Tibial artery (tissue), 4 donors: ENCODE measurements at regions not wholly inside any gene's neighbourhood (a gene's known extent, or its start where the extent isn't known, plus 50 kb on each side); places are given as distances from the start of the nearest gene placed in this dataset.

Experiments
- DNase-seq, 2 donors: peaks; one replicate each; pipeline ENCODE4 v3.0.0-alpha.2; 2019
- H3K27ac ChIP-seq, 2 donors: fragments of 200-600 bp; sonication (generic) in 1 of 2; 1 replicate in 1 of 2; 2 replicates in 1 of 2; pipeline ENCODE4 v1.5.1; 2018 to 2019; ENCODE audit warnings: mild to moderate bottlenecking in 1 of 2
- H3K27me3 ChIP-seq, 2 donors: fragments of 200-600 bp; sonication (generic) in 1 of 2; one replicate each; pipeline versions ENCODE4 v1.5.1 to v1.6.0; 2016 to 2019
- H3K36me3 ChIP-seq, 3 donors: fragments of 200-600 bp; sonication (generic) in 2 of 3; one replicate each; pipeline ENCODE4 v1.5.1; 2016 to 2019; ENCODE audit warnings: mild to moderate bottlenecking in 2 of 3
- H3K4me1 ChIP-seq, 4 donors: fragments of 200-600 bp; sonication (generic) in 2 of 4; 1 replicate in 3 of 4; 2 replicates in 1 of 4; pipeline ENCODE4 v1.5.1; 2016 to 2019
- H3K4me3 ChIP-seq, 2 donors: fragments of 200-600 bp; sonication (generic) in 1 of 2; 1 replicate in 1 of 2; 2 replicates in 1 of 2; pipeline ENCODE4 v1.5.1; 2018 to 2019; ENCODE audit warnings: mild to moderate bottlenecking in 2 of 2
- H3K9me3 ChIP-seq, 3 donors: fragments of 200-600 bp; sonication (generic) in 1 of 3; one replicate each; pipeline ENCODE4 v1.5.1; 2016 to 2019
- intact Hi-C: fragments of 100-400 bp; cut with DNase I; formaldehyde crosslinking; loops from one replicate; pipeline ENCODE4 v1.15.0; 2023; ENCODE audit warnings: low total_unique reads
- TF ChIP-seq, protein P1 (sequence below), 2 experiments: fragments of 200-600 bp in 1 of 2; fragments of 450-650 bp in 1 of 2; IDR thresholded peaks; one replicate each; pipeline ENCODE4 v1.5.1; 2017 to 2019; ENCODE audit warnings: antibody characterized with exemption in 2 of 2, mild to moderate bottlenecking in 1 of 2, moderate library complexity in 1 of 2

DNA sequence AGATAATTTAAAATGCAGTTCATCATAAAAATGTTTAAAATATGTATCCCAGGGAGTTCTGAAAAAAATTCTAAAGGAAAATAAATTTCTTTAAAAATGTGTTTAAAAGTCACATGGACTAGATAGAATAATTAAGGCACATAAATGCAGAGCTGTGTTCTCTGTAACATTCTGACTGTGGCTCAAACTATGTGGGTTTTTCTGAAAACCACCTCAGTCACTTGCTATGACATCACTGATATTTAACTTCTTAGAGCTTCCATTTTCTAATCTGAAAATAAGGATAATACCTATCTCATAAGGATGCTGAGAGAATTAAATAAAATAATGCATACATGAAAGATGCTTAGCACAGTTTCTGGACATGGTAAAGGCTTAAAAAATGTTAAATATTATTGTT lies 107.3 kb downstream of the SLC41A2 start:
- Histone ChIP-seq H3K27ac (no peak overlapping the region), H3K9me3 (no peaks in the 10 kb centered on the region), H3K36me3 (no peaks in the 10 kb centered on the region), H3K4me1 (peaks cover 0 to 28% (median 2%) of the 10 kb centered on the region in 4 donors), H3K27me3 (no peaks in the 10 kb centered on the region), H3K4me3 (no peak overlapping the region)
- intact Hi-C loops = no loop called here
- no peak for DNase-seq
- TF ChIP-seq, protein P1, sequence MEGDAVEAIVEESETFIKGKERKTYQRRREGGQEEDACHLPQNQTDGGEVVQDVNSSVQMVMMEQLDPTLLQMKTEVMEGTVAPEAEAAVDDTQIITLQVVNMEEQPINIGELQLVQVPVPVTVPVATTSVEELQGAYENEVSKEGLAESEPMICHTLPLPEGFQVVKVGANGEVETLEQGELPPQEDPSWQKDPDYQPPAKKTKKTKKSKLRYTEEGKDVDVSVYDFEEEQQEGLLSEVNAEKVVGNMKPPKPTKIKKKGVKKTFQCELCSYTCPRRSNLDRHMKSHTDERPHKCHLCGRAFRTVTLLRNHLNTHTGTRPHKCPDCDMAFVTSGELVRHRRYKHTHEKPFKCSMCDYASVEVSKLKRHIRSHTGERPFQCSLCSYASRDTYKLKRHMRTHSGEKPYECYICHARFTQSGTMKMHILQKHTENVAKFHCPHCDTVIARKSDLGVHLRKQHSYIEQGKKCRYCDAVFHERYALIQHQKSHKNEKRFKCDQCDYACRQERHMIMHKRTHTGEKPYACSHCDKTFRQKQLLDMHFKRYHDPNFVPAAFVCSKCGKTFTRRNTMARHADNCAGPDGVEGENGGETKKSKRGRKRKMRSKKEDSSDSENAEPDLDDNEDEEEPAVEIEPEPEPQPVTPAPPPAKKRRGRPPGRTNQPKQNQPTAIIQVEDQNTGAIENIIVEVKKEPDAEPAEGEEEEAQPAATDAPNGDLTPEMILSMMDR (IDR thresholded peaks at IDR 0.05) = no peak

DNA sequence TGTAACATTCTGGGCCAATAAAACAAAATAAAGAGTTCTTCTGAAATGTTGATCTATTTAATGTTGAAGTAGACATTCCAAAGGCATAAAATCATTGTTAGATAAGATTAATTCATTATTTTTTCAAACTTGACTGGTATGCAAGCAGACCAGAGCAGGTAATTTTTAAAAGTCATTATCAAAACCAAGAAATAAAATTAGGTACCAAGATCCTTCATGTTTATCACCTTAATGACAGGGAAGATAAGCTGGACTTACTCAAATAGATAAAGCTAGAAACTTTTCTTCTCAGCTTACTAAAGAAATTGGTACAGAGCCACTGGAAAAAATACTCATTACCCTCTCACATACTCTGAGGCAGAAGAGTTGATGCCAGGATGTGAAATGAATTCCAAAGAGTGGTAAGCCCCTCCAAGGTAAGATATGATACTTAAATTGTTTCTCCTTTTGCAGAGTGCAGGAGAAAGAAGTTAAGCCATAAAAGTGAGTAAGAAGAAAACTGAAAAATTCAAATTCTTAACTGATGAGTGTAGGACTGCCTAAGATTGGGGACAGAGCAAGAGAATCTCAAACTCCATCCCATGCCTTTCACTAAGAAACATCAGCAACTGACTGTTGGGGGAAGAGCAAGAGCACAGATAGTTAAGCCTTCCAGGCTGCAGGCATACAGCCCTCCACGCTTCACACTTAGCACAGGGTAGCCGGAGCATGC lies 111.9 kb downstream of the SLC41A2 start:
- no peak for DNase-seq
- no peak overlapping the region for H3K4me3 ChIP-seq
- TF ChIP-seq, protein P1 (IDR thresholded peaks at IDR 0.05) = no peak
- intact Hi-C loops = no loop called here
- no peaks in the 10 kb centered on the region for H3K9me3 ChIP-seq
- H3K36me3 ChIP-seq = peaks cover 0 to 8% (median 4%) of the 10 kb centered on the region in 3 donors
- H3K27me3 ChIP-seq = no peaks in the 10 kb centered on the region
- H3K4me1 ChIP-seq = peaks cover 0 to 16% (median 2%) of the 10 kb centered on the region in 4 donors
- no peak overlapping the region for H3K27ac ChIP-seq

DNA sequence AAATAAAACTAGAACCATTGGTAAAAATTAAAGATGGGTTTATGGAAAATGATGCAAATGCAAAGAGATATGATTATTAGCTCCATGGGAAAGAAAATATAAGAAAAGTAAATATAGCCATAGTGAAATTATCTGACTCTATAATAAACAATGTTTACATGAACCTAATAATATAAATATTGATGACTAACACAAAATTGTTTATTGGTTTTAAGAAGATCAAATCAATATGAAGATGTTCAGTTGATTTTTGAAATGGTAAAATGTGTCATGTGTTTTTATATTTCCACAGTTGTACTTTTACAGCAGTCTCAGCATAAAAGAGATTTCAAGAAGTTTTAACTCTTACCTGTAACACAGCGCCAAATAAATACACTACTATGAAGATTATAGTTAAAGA lies 114.0 kb downstream of the SLC41A2 start:
- TF ChIP-seq, protein P1 (IDR thresholded peaks at IDR 0.05) = no peak
- Histone ChIP-seq H3K4me1 (peaks cover 0 to 16% (median 2%) of the 10 kb centered on the region in 4 donors), H3K27me3 (no peaks in the 10 kb centered on the region), H3K36me3 (peaks cover 0 to 8% (median 4%) of the 10 kb centered on the region in 3 donors), H3K27ac (no peak overlapping the region), H3K4me3 (no peak overlapping the region), H3K9me3 (no peaks in the 10 kb centered on the region)
- no peak for DNase-seq
- intact Hi-C loops = no loop called here

DNA sequence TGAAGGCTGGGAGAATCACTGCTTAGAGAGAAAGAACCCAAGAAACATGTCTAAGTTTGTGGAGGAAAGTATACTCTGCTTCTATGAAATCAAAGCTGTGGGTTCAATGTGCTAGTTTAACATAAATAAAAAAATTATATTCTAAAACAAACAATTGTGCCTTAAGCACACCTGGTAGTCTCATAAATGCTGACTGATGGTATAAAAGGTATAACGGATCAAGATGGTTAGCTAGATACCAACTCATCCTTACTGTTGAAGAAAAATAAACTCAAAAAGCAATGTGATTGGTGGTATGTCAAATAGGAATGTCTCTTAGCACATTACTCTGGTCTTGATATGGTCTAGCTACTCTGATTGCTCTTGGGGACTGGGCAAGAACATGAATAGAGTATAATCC lies 117.8 kb downstream of the SLC41A2 start:
- H3K4me1 ChIP-seq = peaks cover 0 to 2% (median 0%) of the 10 kb centered on the region in 4 donors
- no peak for DNase-seq
- TF ChIP-seq, protein P1 (IDR thresholded peaks at IDR 0.05) = no peak
- intact Hi-C loops = no loop called here
- H3K27ac ChIP-seq = no peak overlapping the region
- no peaks in the 10 kb centered on the region for H3K9me3 ChIP-seq
- H3K4me3 ChIP-seq = no peak overlapping the region
- H3K36me3 ChIP-seq = peaks cover 0 to 8% (median 4%) of the 10 kb centered on the region in 3 donors
- no peaks in the 10 kb centered on the region for H3K27me3 ChIP-seq

DNA sequence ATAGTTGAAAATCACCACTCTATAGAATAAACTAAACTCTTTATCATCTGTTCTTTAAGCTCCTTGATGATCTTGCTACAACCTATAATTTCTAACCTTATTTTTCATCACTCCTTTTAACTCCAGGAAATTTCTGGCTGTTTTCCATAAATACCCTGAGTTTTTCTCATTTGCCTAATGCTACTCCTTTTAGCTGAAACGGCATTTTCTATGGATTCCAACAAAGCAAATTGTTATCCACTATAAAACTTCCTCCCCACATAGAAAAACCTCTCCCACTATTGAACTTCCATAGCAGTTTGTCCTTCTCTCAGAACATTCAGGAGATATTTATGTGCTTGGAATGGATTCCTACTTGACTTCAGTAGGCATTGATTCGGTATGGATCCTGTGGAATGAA lies 122.8 kb downstream of the SLC41A2 start:
- no peaks in the 10 kb centered on the region for H3K27me3 ChIP-seq
- no peaks in the 10 kb centered on the region for H3K4me1 ChIP-seq
- intact Hi-C loops = no loop called here
- no peaks in the 10 kb centered on the region for H3K9me3 ChIP-seq
- no peak overlapping the region for H3K4me3 ChIP-seq
- DNase-seq = no peak
- H3K27ac ChIP-seq = no peak overlapping the region
- no peaks in the 10 kb centered on the region for H3K36me3 ChIP-seq
- TF ChIP-seq, protein P1 (IDR thresholded peaks at IDR 0.05) = no peak
